GM23338 (cell line): ENCODE measurements at regions not wholly inside any gene's neighbourhood (a gene's known extent, or its start where the extent isn't known, plus 50 kb on each side); places are given as distances from the start of the nearest gene placed in this dataset.

Source experiments
- ATAC-seq: fragments of 200-7000 bp; cut with Tn5 transposase; 3 replicates; pipeline ENCODE4 v1.9.1; 2020
- DNase-seq: peaks from one replicate; pipeline ENCODE4 v3.0.0-alpha.2; 2015; ENCODE audit warnings: low spot score
- H2AFZ ChIP-seq: fragments of 200-600 bp; sonication (generic); 2 replicates; pipeline ENCODE4 v1.8.0; 2016; ENCODE audit warnings: antibody characterized with exemption, mild to moderate bottlenecking, moderate library complexity
- H3F3A ChIP-seq: fragments of 200-600 bp; sonication (generic); replicated peaks from 2 replicates; pipeline ENCODE4 v1.8.0; 2017; ENCODE audit warnings: antibody characterized with exemption, mixed run types, low read depth
- H3K27ac ChIP-seq: fragments of 200-600 bp; sonication (generic); 2 replicates; pipeline ENCODE4 v1.6.1; 2016; ENCODE audit warnings: low read depth
- H3K27me3 ChIP-seq: fragments of 200-600 bp; sonication (generic); 2 replicates; pipeline ENCODE4 v1.8.0; 2016; ENCODE audit warnings: mild to moderate bottlenecking, mixed run types, moderate library complexity; ENCODE audit not compliant: insufficient read depth
- H3K36me3 ChIP-seq: fragments of 200-600 bp; sonication (generic); 2 replicates; pipeline ENCODE4 v1.8.0; 2016; ENCODE audit warnings: mild to moderate bottlenecking; ENCODE audit not compliant: insufficient read depth
- H3K4me1 ChIP-seq: fragments of 200-600 bp; sonication (generic); 2 replicates; pipeline ENCODE4 v1.8.0; 2016; ENCODE audit warnings: mild to moderate bottlenecking, moderate library complexity; ENCODE audit not compliant: insufficient read depth
- H3K4me2 ChIP-seq: fragments of 200-600 bp; sonication (generic); 2 replicates; pipeline ENCODE4 v1.7.1; 2017; ENCODE audit warnings: mixed run types
- H3K4me3 ChIP-seq: fragments of 200-600 bp; sonication (generic); 2 replicates; pipeline ENCODE4 v1.6.1; 2016; ENCODE audit warnings: mixed run types
- H3K79me2 ChIP-seq: fragments of 200-600 bp; sonication (generic); replicated peaks from 2 replicates; pipeline ENCODE4 v1.8.0; 2017; ENCODE audit warnings: mild to moderate bottlenecking; ENCODE audit not compliant: insufficient read depth
- H3K9me2 ChIP-seq: fragments of 200-600 bp; sonication (generic); 2 replicates; pipeline ENCODE4 v1.8.0; 2017; ENCODE audit not compliant: insufficient read depth
- H4K20me1 ChIP-seq: fragments of 200-600 bp; sonication (generic); replicated peaks from 2 replicates; pipeline ENCODE4 v1.8.0; 2017; ENCODE audit warnings: mild to moderate bottlenecking; ENCODE audit not compliant: insufficient read depth
- H3K27ac Mint-ChIP-seq: 2 replicates; pipeline ENCODE4 v1.8.0; 2020; ENCODE audit warnings: inconsistent platforms, mild to moderate bottlenecking, moderate library complexity, mixed read lengths
- H3K27me3 Mint-ChIP-seq: 3 replicates; pipeline ENCODE4 v1.8.0; 2022; ENCODE audit warnings: low read depth, mild to moderate bottlenecking, moderate library complexity, mixed read lengths, inconsistent platforms; ENCODE audit not compliant: insufficient read depth, poor library complexity
- H3K36me3 Mint-ChIP-seq: 3 replicates; pipeline ENCODE4 v1.8.0; 2021; ENCODE audit warnings: low read depth, mild to moderate bottlenecking, inconsistent platforms, moderate library complexity, mixed read lengths
- H3K4me1 Mint-ChIP-seq: 3 replicates; pipeline ENCODE4 v1.8.0; 2020; ENCODE audit warnings: mild to moderate bottlenecking, inconsistent platforms, mixed read lengths
- H3K4me3 Mint-ChIP-seq: 3 replicates; pipeline ENCODE4 v1.8.0; 2021; ENCODE audit warnings: moderate library complexity, mild to moderate bottlenecking, inconsistent platforms, mixed read lengths
- H3K9me3 Mint-ChIP-seq: 3 replicates; pipeline ENCODE4 v1.8.0; 2020; ENCODE audit warnings: moderate library complexity, mild to moderate bottlenecking, inconsistent platforms, mixed read lengths
- CREB1 ChIP-seq: fragments of 250-450 bp; sonication (Bioruptor Pico); IDR thresholded peaks from 2 replicates; pipeline ENCODE4 v1.5.0; 2020; ENCODE audit warnings: low read depth, mild to moderate bottlenecking, moderate library complexity
- EZH2 ChIP-seq: fragments of 200-600 bp; sonication (generic); IDR thresholded peaks from one replicate; pipeline ENCODE4 v1.8.0; 2017; ENCODE audit warnings: antibody characterized with exemption, mild to moderate bottlenecking, low read depth; ENCODE audit not compliant: unreplicated experiment
- NANOG ChIP-seq: IDR thresholded peaks from 2 replicates; pipeline ENCODE4 v1.6.1; 2016; ENCODE audit warnings: antibody characterized with exemption, borderline replicate concordance
- ZNF331 ChIP-seq: fragments of 250-450 bp; sonication (Bioruptor Pico); IDR thresholded peaks from 2 replicates; pipeline ENCODE4 v1.5.0; 2020; ENCODE audit warnings: low read depth, mild to moderate bottlenecking, moderate library complexity
- ZNF462 ChIP-seq: fragments of 250-450 bp; sonication (Bioruptor Pico); IDR thresholded peaks from 2 replicates; pipeline ENCODE4 v1.5.0; 2020; ENCODE audit warnings: mild to moderate bottlenecking, moderate library complexity

GRCh38 chrX:40845331-40845911 lies 110.1 kb upstream of the MED14 start:
- no peak overlapping the region for H2AFZ ChIP-seq
- peak overlapping the region; percentile 100 for H3K27ac ChIP-seq
- H3K4me3 ChIP-seq, result peak overlapping the region; percentile 6; the same call in 1 of the 2 replicates
- H3K79me2 ChIP-seq, result no peaks in the 10 kb centered on the region
- no peaks in the 10 kb centered on the region for H4K20me1 ChIP-seq
- peaks cover 10% of the 10 kb centered on the region for H3K4me1 ChIP-seq
- peak; percentile 84 for ATAC-seq
- H3K9me2 ChIP-seq, result no peaks in the 10 kb centered on the region
- Mint-ChIP-seq H3K27ac (peak overlapping the region; percentile 99), H3K4me3 (peak overlapping the region; percentile 54), H3K4me1 (peaks cover 21% of the 10 kb centered on the region), H3K36me3 (peaks cover 36% of the 10 kb centered on the region), H3K27me3 (peaks cover 4% of the 10 kb centered on the region), H3K9me3 (peaks cover 39% of the 10 kb centered on the region)
- peak overlapping the region; percentile 9 for H3K4me2 ChIP-seq
- peak; percentile 85 for DNase-seq
- TF ChIP-seq ZNF462, result no peak
- TF ChIP-seq ZNF331 (CRISPR knock-in tag), result no peak
- TF ChIP-seq NANOG, result peak; percentile 21; the same call in 1 of the 2 replicates
- H3K27me3 ChIP-seq, result no peaks in the 10 kb centered on the region
- peaks cover 4% of the 10 kb centered on the region; the same call in 1 of the 2 replicates for H3K36me3 ChIP-seq
- H3F3A ChIP-seq, result peaks cover 10% of the 10 kb centered on the region

DNA sequence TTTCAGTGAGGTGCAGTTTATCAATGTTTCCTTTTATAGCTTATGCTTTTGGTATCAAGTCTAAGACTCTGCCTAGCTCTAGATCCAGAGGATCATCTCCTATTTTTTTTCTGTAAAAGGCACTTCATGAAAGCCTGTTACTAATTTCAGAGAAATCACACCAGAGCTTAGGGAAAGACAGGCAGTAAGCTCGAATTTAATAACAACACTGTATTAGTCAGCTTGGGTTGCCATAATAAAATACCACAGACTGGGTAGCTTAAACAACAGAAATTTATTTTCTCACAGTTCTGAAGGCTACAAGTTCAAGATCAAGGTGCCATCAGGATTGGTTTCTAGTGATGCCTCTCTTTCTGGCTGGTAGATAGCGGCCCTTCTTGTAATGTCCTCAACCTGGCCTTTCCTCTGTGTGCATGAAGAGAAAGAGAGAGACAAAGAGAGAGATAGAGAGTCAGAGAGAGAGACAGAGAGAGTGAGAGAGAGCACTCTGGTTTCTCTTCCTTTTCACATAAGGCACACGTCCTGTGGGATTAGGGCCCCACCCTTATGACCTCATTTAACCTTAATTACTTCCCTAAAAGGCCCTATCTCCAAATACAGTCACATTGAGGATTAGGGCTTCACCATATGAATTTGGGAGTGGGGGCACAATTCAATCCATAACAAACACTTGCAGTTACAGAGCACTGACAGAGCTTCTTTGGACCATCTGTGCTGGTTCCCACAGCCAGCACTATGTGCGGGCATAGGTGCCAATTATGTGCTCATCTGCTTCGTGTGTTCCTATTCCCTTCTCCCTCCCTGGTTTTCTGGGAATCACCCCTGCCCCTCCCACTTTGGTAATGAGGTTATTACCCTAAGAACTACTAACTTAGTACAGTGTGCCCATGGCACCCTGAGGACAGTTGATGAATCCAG lies 114.8 kb upstream of the MED14 start:
- DNase-seq (no peak), ATAC-seq (no peak)
- H3K27ac Mint-ChIP-seq, result no peak overlapping the region
- no peak overlapping the region for H3K27ac ChIP-seq
- H3F3A ChIP-seq, result peaks cover 22% of the 10 kb centered on the region
- H3K4me2 ChIP-seq, result no peak overlapping the region
- H3K36me3 ChIP-seq, result no peaks in the 10 kb centered on the region
- peaks cover 19% of the 10 kb centered on the region for H3K4me1 ChIP-seq
- no peaks in the 10 kb centered on the region for H3K27me3 ChIP-seq
- H3K36me3 Mint-ChIP-seq, result no peaks in the 10 kb centered on the region
- peaks cover 3% of the 10 kb centered on the region; the same call in 1 of the 3 replicates for H3K9me3 Mint-ChIP-seq
- no peak overlapping the region for H2AFZ ChIP-seq
- H3K27me3 Mint-ChIP-seq, result peaks cover 4% of the 10 kb centered on the region
- no peaks in the 10 kb centered on the region for H3K9me2 ChIP-seq
- peaks cover 41% of the 10 kb centered on the region for H3K4me1 Mint-ChIP-seq
- H3K4me3 ChIP-seq, result no peak overlapping the region
- H4K20me1 ChIP-seq, result no peaks in the 10 kb centered on the region
- H3K79me2 ChIP-seq, result no peaks in the 10 kb centered on the region
- no peak overlapping the region for H3K4me3 Mint-ChIP-seq
- TF ChIP-seq EZH2 (no peak), CREB1 (CRISPR knock-in tag) (no peak)
